ENCODE measurements at regions not wholly inside any gene's neighbourhood (a gene's known extent, or its start where the extent isn't known, plus 50 kb on each side); places are given as distances from the start of the nearest gene placed in this dataset.

DNA sequence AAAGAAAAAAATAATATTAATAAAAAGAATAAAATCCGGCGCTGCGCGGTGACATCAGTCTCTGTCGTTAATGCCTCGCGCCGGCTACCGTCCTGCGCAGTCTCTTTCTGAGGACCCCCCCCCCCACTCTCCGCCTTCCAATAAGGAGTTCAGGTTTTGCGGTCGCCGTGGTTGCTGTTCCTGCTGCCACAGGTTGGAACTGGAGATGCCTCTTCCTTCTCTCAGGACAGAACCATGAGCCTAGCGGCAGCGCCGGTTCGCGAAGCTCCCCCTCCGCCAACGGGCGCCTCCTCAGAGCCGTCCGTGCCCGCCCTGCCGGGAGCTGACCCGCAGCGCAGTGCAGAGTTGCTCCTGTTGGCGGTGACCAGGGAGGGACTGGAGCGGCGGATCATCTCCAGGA is 2093.4 kb downstream of the TP53TG3F start:
- Histone ChIP-seq H3K27me3 (ENCODE audit: control insufficient read depth, extremely low read depth, insufficient read depth, low read length) (no peaks in the 10 kb centered on the region), H3K4me2 (ENCODE audit: control insufficient read depth, extremely low read depth, insufficient read depth, low read depth, low read length) (no peak overlapping the region), H3K9ac (ENCODE audit: control insufficient read depth, extremely low read depth, insufficient read depth, low read length) (no peak overlapping the region), H3K9me3 (ENCODE audit: control insufficient read depth, low read depth, low read length) (no peaks in the 10 kb centered on the region), H3K36me3 (ENCODE audit: control insufficient read depth in 2 of 2, extremely low read depth in 1 of 2, insufficient read depth in 2 of 2, low read length in 2 of 2) (no peaks in the 10 kb centered on the region), H3K27ac (ENCODE audit: control insufficient read depth, insufficient read depth, low read length) (no peak overlapping the region), H4K20me1 (ENCODE audit: control insufficient read depth, extremely low read depth, insufficient read depth, low read length) (no peaks in the 10 kb centered on the region), H2AFZ (ENCODE audit: control insufficient read depth, low read length) (no peak overlapping the region), H3K4me1 (ENCODE audit: control insufficient read depth, extremely low read depth, insufficient read depth, low read length) (no peaks in the 10 kb centered on the region), H3K4me3 (ENCODE audit: control insufficient read depth in 2 of 3, extremely low read depth in 1 of 3, insufficient read depth in 2 of 3, low read depth in 1 of 3, low read length in 3 of 3) (no peak overlapping the region), H3K79me2 (ENCODE audit: control insufficient read depth, insufficient read depth, low read length) (no peaks in the 10 kb centered on the region), H3K9me1 (ENCODE audit: control insufficient read depth, extremely low read depth, insufficient read depth, low read length) (no peaks in the 10 kb centered on the region)
- dilution Hi-C loops (cut with MboI; ENCODE audit: extremely low pct_ligation_motif_present, low sequenced_read_pairs): no loop called here
- TF ChIP-seq, protein P1, sequence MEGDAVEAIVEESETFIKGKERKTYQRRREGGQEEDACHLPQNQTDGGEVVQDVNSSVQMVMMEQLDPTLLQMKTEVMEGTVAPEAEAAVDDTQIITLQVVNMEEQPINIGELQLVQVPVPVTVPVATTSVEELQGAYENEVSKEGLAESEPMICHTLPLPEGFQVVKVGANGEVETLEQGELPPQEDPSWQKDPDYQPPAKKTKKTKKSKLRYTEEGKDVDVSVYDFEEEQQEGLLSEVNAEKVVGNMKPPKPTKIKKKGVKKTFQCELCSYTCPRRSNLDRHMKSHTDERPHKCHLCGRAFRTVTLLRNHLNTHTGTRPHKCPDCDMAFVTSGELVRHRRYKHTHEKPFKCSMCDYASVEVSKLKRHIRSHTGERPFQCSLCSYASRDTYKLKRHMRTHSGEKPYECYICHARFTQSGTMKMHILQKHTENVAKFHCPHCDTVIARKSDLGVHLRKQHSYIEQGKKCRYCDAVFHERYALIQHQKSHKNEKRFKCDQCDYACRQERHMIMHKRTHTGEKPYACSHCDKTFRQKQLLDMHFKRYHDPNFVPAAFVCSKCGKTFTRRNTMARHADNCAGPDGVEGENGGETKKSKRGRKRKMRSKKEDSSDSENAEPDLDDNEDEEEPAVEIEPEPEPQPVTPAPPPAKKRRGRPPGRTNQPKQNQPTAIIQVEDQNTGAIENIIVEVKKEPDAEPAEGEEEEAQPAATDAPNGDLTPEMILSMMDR (optimal IDR thresholded peaks at IDR 0.05 in 1 of 3, IDR thresholded peaks at IDR 0.05 in 1 of 3, conservative IDR thresholded peaks at IDR 0.05 in 1 of 3; ENCODE audit: extremely low read depth in 1 of 3, insufficient read depth in 2 of 3, low read length in 3 of 3): no peak
- TF ChIP-seq EZH2 (IDR thresholded peaks at IDR 0.05; ENCODE audit: low read length): no peak
- no peak for FAIRE-seq
- DNase-seq (ENCODE audit: low read depth, low spot score): no peak

DNA sequence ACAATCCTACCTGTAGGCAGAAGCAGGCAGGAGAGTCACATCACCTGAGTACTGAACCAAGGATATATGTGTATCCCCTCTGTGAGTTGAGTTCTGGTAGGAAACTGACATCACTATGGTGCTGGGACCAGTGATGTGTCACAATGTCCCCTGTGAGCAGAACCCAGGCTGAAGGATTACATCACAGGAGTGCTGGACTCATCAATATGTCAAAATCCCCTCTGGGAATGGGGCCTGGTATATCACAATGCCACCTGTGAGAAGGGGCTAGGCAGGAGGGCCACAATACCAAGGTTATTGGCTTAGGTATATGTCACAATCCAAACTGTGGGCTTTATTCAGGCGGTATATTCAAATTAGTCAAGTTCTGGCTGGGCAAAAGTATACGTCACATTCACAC is 2098.3 kb downstream of the TP53TG3F start:
- no peak overlapping the region for H3K27ac ChIP-seq (ENCODE audit: control insufficient read depth, insufficient read depth, low read length)
- no peak overlapping the region for H3K9ac ChIP-seq (ENCODE audit: control insufficient read depth, extremely low read depth, insufficient read depth, low read length)
- no peaks in the 10 kb centered on the region for H3K9me1 ChIP-seq (ENCODE audit: control insufficient read depth, extremely low read depth, insufficient read depth, low read length)
- no peak overlapping the region for H2AFZ ChIP-seq (ENCODE audit: control insufficient read depth, low read length)
- H3K4me1 ChIP-seq (ENCODE audit: control insufficient read depth, extremely low read depth, insufficient read depth, low read length): peaks cover 28% of the 10 kb centered on the region
- H3K27me3 ChIP-seq (ENCODE audit: control insufficient read depth, extremely low read depth, insufficient read depth, low read length): no peaks in the 10 kb centered on the region
- no peaks in the 10 kb centered on the region for H3K9me3 ChIP-seq (ENCODE audit: control insufficient read depth, low read depth, low read length)
- DNase-seq (ENCODE audit: low read depth, low spot score) (no peak), FAIRE-seq (no peak)
- TF ChIP-seq EZH2 (IDR thresholded peaks at IDR 0.05; ENCODE audit: low read length): no peak
- TF ChIP-seq, protein P1 (optimal IDR thresholded peaks at IDR 0.05 in 1 of 3, IDR thresholded peaks at IDR 0.05 in 1 of 3, conservative IDR thresholded peaks at IDR 0.05 in 1 of 3; ENCODE audit: extremely low read depth in 1 of 3, insufficient read depth in 2 of 3, low read length in 3 of 3): no peak
- H4K20me1 ChIP-seq (ENCODE audit: control insufficient read depth, extremely low read depth, insufficient read depth, low read length): no peaks in the 10 kb centered on the region
- no peak overlapping the region for H3K4me2 ChIP-seq (ENCODE audit: control insufficient read depth, extremely low read depth, insufficient read depth, low read depth, low read length)
- no peak overlapping the region for H3K4me3 ChIP-seq (ENCODE audit: control insufficient read depth in 2 of 3, extremely low read depth in 1 of 3, insufficient read depth in 2 of 3, low read depth in 1 of 3, low read length in 3 of 3)
- H3K79me2 ChIP-seq (ENCODE audit: control insufficient read depth, insufficient read depth, low read length): no peaks in the 10 kb centered on the region
- dilution Hi-C loops (cut with MboI; ENCODE audit: extremely low pct_ligation_motif_present, low sequenced_read_pairs): no loop called here
- no peaks in the 10 kb centered on the region for H3K36me3 ChIP-seq (ENCODE audit: control insufficient read depth in 2 of 2, extremely low read depth in 1 of 2, insufficient read depth in 2 of 2, low read length in 2 of 2)

Data from keratinocyte (primary cell).